AG04450 (cell line): ENCODE measurements at regions not wholly inside any gene's neighbourhood (a gene's known extent, or its start where the extent isn't known, plus 50 kb on each side); places are given as distances from the start of the nearest gene placed in this dataset.
A peak's percentile ranks its signal among the peaks of the same experiment; 100 is the strongest.

Experiments
- CTCF ChIA-PET: fragments of 300-600, 350-600 bp; formaldehyde crosslinking; extraction: SDS; loops from one replicate; lab custom pipeline; 2022; ENCODE audit warnings: antibody characterized with exemption, inconsistent platforms; lab: Charles Lee
- POLR2A ChIA-PET: fragments of 350-600 bp; formaldehyde crosslinking; extraction: SDS; loops from one replicate; lab custom pipeline; 2021; ENCODE audit warnings: antibody characterized with exemption, inconsistent platforms; lab: Yijun Ruan, JAX
- DNase-seq: peaks from one replicate; pipeline ENCODE4 v3.0.0-alpha.2; 2011; ENCODE audit warnings: low read depth, low spot score
- H3K27ac ChIP-seq: one replicate; pipeline ENCODE4 v1.5.1; 2012; ENCODE audit warnings: low read depth, low read length, control low read depth
- H3K27me3 ChIP-seq: one replicate; pipeline ENCODE4 v1.6.0; 2012; ENCODE audit warnings: low read length; ENCODE audit not compliant: control insufficient read depth, insufficient read depth
- H3K4me3 ChIP-seq: 2 replicates; pipeline ENCODE4 v1.5.1; 2011; ENCODE audit warnings: mild to moderate bottlenecking, low read depth, low read length, control low read depth
- H3K9me3 ChIP-seq: 2 replicates; pipeline ENCODE4 v1.5.1; 2012; ENCODE audit warnings: low read length; ENCODE audit not compliant: control insufficient read depth, insufficient read depth
- CTCF ChIP-seq: IDR thresholded peaks from 2 replicates; pipeline ENCODE4 v1.5.1; 2011; ENCODE audit warnings: low read depth, low read length, control low read depth, inconsistent platforms

DNA sequence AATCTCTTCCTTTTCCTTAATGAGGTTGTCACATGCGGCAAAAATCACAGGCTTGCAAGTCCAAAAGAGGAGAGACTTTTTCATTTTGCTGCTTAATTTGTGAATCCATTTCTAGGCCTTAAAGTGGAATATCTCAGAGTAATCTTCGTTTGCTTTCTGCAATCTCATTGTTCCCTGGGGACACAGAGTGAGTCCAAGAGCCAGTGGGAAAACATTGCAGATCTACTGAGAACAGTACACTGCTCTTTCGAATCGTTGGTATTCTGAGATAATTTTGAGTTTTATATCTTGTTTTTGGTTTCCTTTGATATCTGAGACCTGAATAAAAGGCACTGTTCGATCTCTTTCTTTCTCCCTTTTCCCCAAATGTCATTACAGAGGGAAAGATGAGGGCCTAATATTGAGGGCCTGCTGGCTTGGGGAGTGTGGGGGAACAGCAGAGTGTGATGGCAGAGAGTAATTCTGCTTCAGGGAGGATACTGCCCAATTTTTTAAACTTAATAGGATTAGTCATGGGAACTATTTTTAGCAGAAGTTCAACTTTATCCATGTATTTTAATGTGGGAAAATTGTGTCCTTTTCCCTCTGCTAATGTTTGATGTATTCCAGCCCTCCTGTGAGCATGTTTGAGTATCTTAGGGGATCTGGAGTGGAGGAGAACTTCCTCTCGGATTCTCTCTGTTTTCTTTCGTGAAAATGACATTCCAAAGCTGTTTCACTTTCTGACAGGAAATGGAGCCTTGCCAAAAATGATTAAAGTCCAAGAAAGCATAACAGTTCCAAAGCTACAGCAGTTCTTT, 418.2 kb upstream of the ZEB2 start:
- DNase-seq: peak; percentile 49
- Histone ChIP-seq H3K4me3 (no peak overlapping the region), H3K27me3 (no peaks in the 10 kb centered on the region), H3K9me3 (no peaks in the 10 kb centered on the region), H3K27ac (no peak overlapping the region)
- POLR2A ChIA-PET: no interaction called here
- CTCF ChIA-PET: interaction anchor here (0.5 kb wide), 1 partner anchor 808 kb away, joined by 3 read pairs; no protein-coding TSS in a partner anchor
- TF ChIP-seq CTCF: no peak

DNA sequence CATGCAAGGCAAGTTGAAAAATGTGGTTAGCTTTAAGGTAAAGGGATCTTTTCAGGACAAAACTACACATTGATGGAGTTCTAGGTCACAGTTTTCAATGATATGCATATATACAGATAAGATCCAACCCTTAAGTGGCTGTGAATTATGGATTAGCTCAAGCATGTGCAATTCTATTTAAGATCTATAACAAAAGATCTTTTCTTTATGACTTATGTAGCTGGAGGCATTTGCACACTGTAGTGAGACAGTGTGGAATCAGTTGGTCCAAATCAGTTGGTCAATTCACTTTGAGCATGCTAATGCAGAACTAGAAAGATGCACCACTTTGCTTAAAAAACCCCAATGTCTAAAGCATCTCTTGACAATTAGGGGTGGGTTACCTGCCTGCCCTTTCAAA, 417.1 kb upstream of the ZEB2 start:
- DNase-seq: no peak
- Histone ChIP-seq H3K27ac (no peak overlapping the region), H3K4me3 (no peak overlapping the region), H3K9me3 (no peaks in the 10 kb centered on the region), H3K27me3 (no peaks in the 10 kb centered on the region)
- ChIA-PET CTCF (no interaction called here), POLR2A (no interaction called here)
- no peak for TF ChIP-seq CTCF

- no peak for DNase-seq
- CTCF ChIA-PET: no interaction called here
- POLR2A ChIA-PET: no interaction called here
Observed at GRCh38 chr2:144936442-144936841, 416.5 kb upstream of the ZEB2 start.

GRCh38 chr2:144935736-144936135, 415.8 kb upstream of the ZEB2 start:
- CTCF ChIA-PET: no interaction called here

More at GRCh38 chr2:144936442-144936841, 416.5 kb upstream of the ZEB2 start:
- Histone ChIP-seq H3K27me3 (no peaks in the 10 kb centered on the region), H3K9me3 (no peaks in the 10 kb centered on the region), H3K4me3 (no peak overlapping the region), H3K27ac (no peak overlapping the region)
- TF ChIP-seq CTCF: no peak

More at GRCh38 chr2:144935736-144936135, 415.8 kb upstream of the ZEB2 start:
- no peaks in the 10 kb centered on the region for H3K27me3 ChIP-seq
- POLR2A ChIA-PET: no interaction called here
- TF ChIP-seq CTCF: no peak
- no peak for DNase-seq
- H3K9me3 ChIP-seq: no peaks in the 10 kb centered on the region
- H3K27ac ChIP-seq: no peak overlapping the region
- H3K4me3 ChIP-seq: no peak overlapping the region
